ENCODE measurements at regions not wholly inside any gene's neighbourhood (a gene's known extent, or its start where the extent isn't known, plus 50 kb on each side); places are given as distances from the start of the nearest gene placed in this dataset.
"Not testable (repeated sequence)": the region's sequence is repeated elsewhere in the genome, so short reads cannot be mapped to it uniquely, and the experiment has no call there.

GRCh38 chr3:16708285-16708684 is 103.1 kb upstream of the DAZL start:
- Histone ChIP-seq H4K8ac (ENCODE audit: low read depth in 2 of 2, low read length in 2 of 2) (no peak overlapping the region), H3K36me3 (ENCODE audit: control insufficient read depth, insufficient read depth, low read length) (no peaks in the 10 kb centered on the region), H3K4me1 (ENCODE audit: control insufficient read depth, insufficient read depth, low read length) (no peaks in the 10 kb centered on the region), H2AFZ (replicated peaks; ENCODE audit: low read length, poor library complexity) (no peak overlapping the region), H3K9me3 (ENCODE audit: control insufficient read depth, insufficient read depth, low read length) (no peaks in the 10 kb centered on the region), H4K5ac (ENCODE audit: low read depth, low read length) (no peak overlapping the region), H2BK15ac (ENCODE audit: low read depth, low read length) (no peak overlapping the region), H3K4me3 (ENCODE audit: insufficient read depth, low read depth, low read length) (no peak overlapping the region), H4K20me1 (ENCODE audit: insufficient read depth, low read length) (no peaks in the 10 kb centered on the region), H3K23ac (ENCODE audit: low read depth, low read length) (no peak overlapping the region), H3K14ac (replicated peaks; ENCODE audit: low read depth, low read length) (no peak overlapping the region), H2BK120ac (ENCODE audit: low read depth, low read length) (no peak overlapping the region), H3K18ac (ENCODE audit: low read depth, low read length) (no peak overlapping the region), H3K27me3 (ENCODE audit: control insufficient read depth, insufficient read depth, low read length) (0 out of 2 replicates have a peak, but pooled peaks cover 4% of the 10 kb centered on the region), H2BK20ac (ENCODE audit: low read depth, low read length) (no peak overlapping the region), H3K4me2 (ENCODE audit: low read depth, low read length) (no peak overlapping the region), H3K4ac (ENCODE audit: low read depth, low read length) (no peak overlapping the region), H3K9ac (ENCODE audit: low read depth, low read length) (no peak overlapping the region), H3K56ac (ENCODE audit: extremely low read depth, insufficient read depth, low read length) (no peak overlapping the region), H3K9me1 (ENCODE audit: insufficient read depth, low read length) (no peaks in the 10 kb centered on the region), H3K27ac (ENCODE audit: insufficient read depth, low read length) (no peak overlapping the region), H4K91ac (ENCODE audit: insufficient read depth, low read depth, low read length) (no peak overlapping the region), H3K79me1 (ENCODE audit: low read depth in 1 of 2, low read length in 2 of 2) (no peaks in the 10 kb centered on the region), H2AK5ac (ENCODE audit: low read depth, low read length) (no peak overlapping the region), H2BK5ac (ENCODE audit: low read depth, low read length, poor library complexity, severe bottlenecking) (no peak overlapping the region), H2AK9ac (replicated peaks; ENCODE audit: low read depth, low read length, poor library complexity) (no peak overlapping the region)
- dilution Hi-C loops (cut with HindIII; ENCODE audit: low sequenced_read_pairs, unreplicated experiment) (no loop called here), in situ Hi-C loops (cut with MboI; ENCODE audit: low sequenced_read_pairs) (no loop called here), intact Hi-C loops (cut with micrococcal nuclease) (no loop called here)
- DNase-seq (no peak), ATAC-seq (ENCODE audit: low read depth) (no peak)
- TF ChIP-seq, protein P1, sequence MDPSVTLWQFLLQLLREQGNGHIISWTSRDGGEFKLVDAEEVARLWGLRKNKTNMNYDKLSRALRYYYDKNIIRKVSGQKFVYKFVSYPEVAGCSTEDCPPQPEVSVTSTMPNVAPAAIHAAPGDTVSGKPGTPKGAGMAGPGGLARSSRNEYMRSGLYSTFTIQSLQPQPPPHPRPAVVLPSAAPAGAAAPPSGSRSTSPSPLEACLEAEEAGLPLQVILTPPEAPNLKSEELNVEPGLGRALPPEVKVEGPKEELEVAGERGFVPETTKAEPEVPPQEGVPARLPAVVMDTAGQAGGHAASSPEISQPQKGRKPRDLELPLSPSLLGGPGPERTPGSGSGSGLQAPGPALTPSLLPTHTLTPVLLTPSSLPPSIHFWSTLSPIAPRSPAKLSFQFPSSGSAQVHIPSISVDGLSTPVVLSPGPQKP (IDR thresholded peaks at IDR 0.05; ENCODE audit: borderline replicate concordance, low read depth, low read length): no peak
- TF ChIP-seq RAD21 (IDR thresholded peaks at IDR 0.05; ENCODE audit: low read length): no peak
- TF ChIP-seq, protein P2, sequence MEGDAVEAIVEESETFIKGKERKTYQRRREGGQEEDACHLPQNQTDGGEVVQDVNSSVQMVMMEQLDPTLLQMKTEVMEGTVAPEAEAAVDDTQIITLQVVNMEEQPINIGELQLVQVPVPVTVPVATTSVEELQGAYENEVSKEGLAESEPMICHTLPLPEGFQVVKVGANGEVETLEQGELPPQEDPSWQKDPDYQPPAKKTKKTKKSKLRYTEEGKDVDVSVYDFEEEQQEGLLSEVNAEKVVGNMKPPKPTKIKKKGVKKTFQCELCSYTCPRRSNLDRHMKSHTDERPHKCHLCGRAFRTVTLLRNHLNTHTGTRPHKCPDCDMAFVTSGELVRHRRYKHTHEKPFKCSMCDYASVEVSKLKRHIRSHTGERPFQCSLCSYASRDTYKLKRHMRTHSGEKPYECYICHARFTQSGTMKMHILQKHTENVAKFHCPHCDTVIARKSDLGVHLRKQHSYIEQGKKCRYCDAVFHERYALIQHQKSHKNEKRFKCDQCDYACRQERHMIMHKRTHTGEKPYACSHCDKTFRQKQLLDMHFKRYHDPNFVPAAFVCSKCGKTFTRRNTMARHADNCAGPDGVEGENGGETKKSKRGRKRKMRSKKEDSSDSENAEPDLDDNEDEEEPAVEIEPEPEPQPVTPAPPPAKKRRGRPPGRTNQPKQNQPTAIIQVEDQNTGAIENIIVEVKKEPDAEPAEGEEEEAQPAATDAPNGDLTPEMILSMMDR (conservative IDR thresholded peaks at IDR 0.05; ENCODE audit: low read depth, low read length): no peak
- BruUV-seq (replicated peaks): no TSS peak
- CTCF ChIA-PET: no interaction called here
- POLR2A ChIA-PET (ENCODE audit: unreplicated experiment): no interaction called here

DNA sequence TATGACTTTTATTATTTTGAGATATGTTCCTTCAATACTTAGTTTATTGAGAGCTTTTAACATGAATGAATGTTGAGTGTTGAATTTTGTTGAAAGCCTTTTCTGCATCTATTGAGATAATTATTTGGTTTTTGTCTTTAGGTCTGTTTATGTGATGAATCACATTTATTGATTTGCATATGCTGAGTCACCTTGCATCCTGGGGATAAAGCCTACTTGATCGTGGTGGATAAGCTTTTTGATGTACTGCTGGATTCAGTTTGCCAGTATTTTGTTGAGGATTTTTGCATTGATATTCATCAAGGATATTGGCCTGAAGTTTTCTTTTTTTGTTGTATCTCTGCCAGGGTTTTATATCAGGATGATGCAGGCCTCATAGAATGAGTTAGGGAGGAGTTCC is 106.5 kb upstream of the DAZL start:
- H2BK20ac ChIP-seq (ENCODE audit: low read depth, low read length); H4K91ac ChIP-seq (ENCODE audit: insufficient read depth, low read depth, low read length); H3K9me3 ChIP-seq (ENCODE audit: control insufficient read depth, insufficient read depth, low read length); CTCF ChIA-PET; H2BK15ac ChIP-seq (ENCODE audit: low read depth, low read length); H2AK9ac ChIP-seq (replicated peaks; ENCODE audit: low read depth, low read length, poor library complexity); intact Hi-C loops (cut with micrococcal nuclease); H3K4ac ChIP-seq (ENCODE audit: low read depth, low read length); DNase-seq; H3K27me3 ChIP-seq (ENCODE audit: control insufficient read depth, insufficient read depth, low read length); H2BK5ac ChIP-seq (ENCODE audit: low read depth, low read length, poor library complexity, severe bottlenecking); H3K4me1 ChIP-seq (ENCODE audit: control insufficient read depth, insufficient read depth, low read length); H3K9ac ChIP-seq (ENCODE audit: low read depth, low read length); H3K4me2 ChIP-seq (ENCODE audit: low read depth, low read length); ATAC-seq (ENCODE audit: low read depth); H4K20me1 ChIP-seq (ENCODE audit: insufficient read depth, low read length); H4K8ac ChIP-seq (ENCODE audit: low read depth in 2 of 2, low read length in 2 of 2); H3K14ac ChIP-seq (replicated peaks; ENCODE audit: low read depth, low read length); H3K56ac ChIP-seq (ENCODE audit: extremely low read depth, insufficient read depth, low read length); H2AFZ ChIP-seq (replicated peaks; ENCODE audit: low read length, poor library complexity); H4K5ac ChIP-seq (ENCODE audit: low read depth, low read length); H3K18ac ChIP-seq (ENCODE audit: low read depth, low read length); H2BK120ac ChIP-seq (ENCODE audit: low read depth, low read length); H3K4me3 ChIP-seq (ENCODE audit: insufficient read depth, low read depth, low read length); H3K79me1 ChIP-seq (ENCODE audit: low read depth in 1 of 2, low read length in 2 of 2); H3K36me3 ChIP-seq (ENCODE audit: control insufficient read depth, insufficient read depth, low read length); POLR2A ChIA-PET (ENCODE audit: unreplicated experiment); H3K27ac ChIP-seq (ENCODE audit: insufficient read depth, low read length); in situ Hi-C loops (cut with MboI; ENCODE audit: low sequenced_read_pairs); H3K23ac ChIP-seq (ENCODE audit: low read depth, low read length); H2AK5ac ChIP-seq (ENCODE audit: low read depth, low read length); BruUV-seq (replicated peaks); H3K9me1 ChIP-seq (ENCODE audit: insufficient read depth, low read length); dilution Hi-C loops (cut with HindIII; ENCODE audit: low sequenced_read_pairs, unreplicated experiment): not testable (repeated sequence)
- WGBS, 2 experiments (ENCODE audit: extremely low coverage in 2 of 2, insufficient read length in 1 of 2): no CpG with 5 or more reads among the region's 1 CpG

Data from IMR-90 (cell line).